ENCODE measurements at regions not wholly inside any gene's neighbourhood (a gene's known extent, or its start where the extent isn't known, plus 50 kb on each side); places are given as distances from the start of the nearest gene placed in this dataset.

DNA sequence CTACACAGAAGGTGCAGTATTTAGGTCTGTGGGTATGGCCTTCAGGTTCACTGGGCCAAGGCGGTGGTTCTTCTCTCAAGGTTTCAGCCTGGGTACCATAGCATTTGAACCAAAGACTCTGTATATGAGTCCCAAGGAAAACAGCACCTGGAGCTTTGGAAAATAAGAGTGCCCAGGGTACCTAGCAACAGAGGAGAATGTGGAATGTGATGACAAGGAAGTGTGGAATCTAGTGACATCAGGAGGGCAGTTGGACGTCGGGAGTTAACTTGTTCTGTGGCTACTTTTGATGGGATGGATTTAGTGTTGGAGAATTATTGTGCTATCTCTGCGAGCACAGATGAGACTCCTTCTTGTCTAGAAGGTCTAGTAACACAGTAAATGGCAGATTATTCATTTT, 201.2 kb downstream of the NOL4 start:
- TF ChIP-seq POLR2A (IDR thresholded peaks at IDR 0.05) (no peak), POLR2AphosphoS5 (IDR thresholded peaks at IDR 0.05) (no peak), EP300 (IDR thresholded peaks at IDR 0.05; ENCODE audit: low read depth) (no peak)
- TF ChIP-seq, protein P1, sequence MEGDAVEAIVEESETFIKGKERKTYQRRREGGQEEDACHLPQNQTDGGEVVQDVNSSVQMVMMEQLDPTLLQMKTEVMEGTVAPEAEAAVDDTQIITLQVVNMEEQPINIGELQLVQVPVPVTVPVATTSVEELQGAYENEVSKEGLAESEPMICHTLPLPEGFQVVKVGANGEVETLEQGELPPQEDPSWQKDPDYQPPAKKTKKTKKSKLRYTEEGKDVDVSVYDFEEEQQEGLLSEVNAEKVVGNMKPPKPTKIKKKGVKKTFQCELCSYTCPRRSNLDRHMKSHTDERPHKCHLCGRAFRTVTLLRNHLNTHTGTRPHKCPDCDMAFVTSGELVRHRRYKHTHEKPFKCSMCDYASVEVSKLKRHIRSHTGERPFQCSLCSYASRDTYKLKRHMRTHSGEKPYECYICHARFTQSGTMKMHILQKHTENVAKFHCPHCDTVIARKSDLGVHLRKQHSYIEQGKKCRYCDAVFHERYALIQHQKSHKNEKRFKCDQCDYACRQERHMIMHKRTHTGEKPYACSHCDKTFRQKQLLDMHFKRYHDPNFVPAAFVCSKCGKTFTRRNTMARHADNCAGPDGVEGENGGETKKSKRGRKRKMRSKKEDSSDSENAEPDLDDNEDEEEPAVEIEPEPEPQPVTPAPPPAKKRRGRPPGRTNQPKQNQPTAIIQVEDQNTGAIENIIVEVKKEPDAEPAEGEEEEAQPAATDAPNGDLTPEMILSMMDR (IDR thresholded peaks at IDR 0.05): no peak
- Histone ChIP-seq H3K4me1 (peaks cover 0 to 20% (median 2%) of the 10 kb centered on the region in 4 donors), H3K27me3 (no peaks in the 10 kb centered on the region), H3K9me3 (no peaks in the 10 kb centered on the region), H3K27ac (no peak overlapping the region), H3K36me3 (no peaks in the 10 kb centered on the region), H3K4me3 (no peak overlapping the region)
- in situ Hi-C loops (cut with MboI; ENCODE audit: low pct_ligation_motif_present in 1 of 4, low pct_unique_long_range_greater_than_20kb in 1 of 4, low sequenced_read_pairs in 3 of 4): no loop called here
- WGBS, 2 donors (ENCODE audit: low coverage in 1 of 2): 63 to 75% methylated on average over 4 of the region's 4 CpGs
- intact Hi-C loops (cut with DNase I; ENCODE audit: low total_unique reads): no loop called here
- DNase-seq: no peak

DNA sequence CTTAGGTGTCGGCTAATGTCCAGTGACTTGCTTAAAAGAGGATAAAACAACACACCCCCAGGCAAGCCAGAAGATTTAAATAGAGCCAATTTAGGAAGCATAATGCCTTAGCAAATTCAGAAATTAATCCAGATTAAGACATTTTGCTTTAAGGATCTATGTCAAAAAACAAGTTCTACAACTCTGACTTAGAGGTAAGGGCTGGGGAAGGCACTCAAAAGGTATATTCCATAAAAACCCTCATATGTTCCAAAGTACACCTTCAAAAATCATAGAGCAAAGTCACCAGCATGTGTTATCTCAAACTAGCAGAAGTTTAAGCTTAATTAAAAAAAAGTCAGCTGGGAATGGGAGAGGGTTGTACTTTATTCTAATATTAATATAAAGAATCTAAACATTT, 206.4 kb downstream of the NOL4 start:
- H3K36me3 ChIP-seq: no peaks in the 10 kb centered on the region
- no peak overlapping the region for H3K27ac ChIP-seq
- in situ Hi-C loops (cut with MboI; ENCODE audit: low pct_ligation_motif_present in 1 of 4, low pct_unique_long_range_greater_than_20kb in 1 of 4, low sequenced_read_pairs in 3 of 4) (no loop called here), intact Hi-C loops (cut with DNase I; ENCODE audit: low total_unique reads) (no loop called here)
- DNase-seq: no peak
- 47 to 56% methylated on average over 1 of the region's 1 CpG for WGBS, 2 donors (ENCODE audit: low coverage in 1 of 2)
- H3K4me3 ChIP-seq: no peak overlapping the region
- H3K4me1 ChIP-seq: peaks cover 0 to 9% (median 3%) of the 10 kb centered on the region in 4 donors
- TF ChIP-seq POLR2AphosphoS5 (IDR thresholded peaks at IDR 0.05) (no peak), POLR2A (IDR thresholded peaks at IDR 0.05) (no peak), EP300 (IDR thresholded peaks at IDR 0.05; ENCODE audit: low read depth) (no peak)
- TF ChIP-seq, protein P1 (IDR thresholded peaks at IDR 0.05): no peak
- H3K9me3 ChIP-seq: no peaks in the 10 kb centered on the region
- no peaks in the 10 kb centered on the region for H3K27me3 ChIP-seq

- no peaks in the 10 kb centered on the region for H3K4me1 ChIP-seq
- H3K9me3 ChIP-seq: no peaks in the 10 kb centered on the region
- H3K4me3 ChIP-seq: no peak overlapping the region
- intact Hi-C loops (cut with DNase I; ENCODE audit: low total_unique reads): no loop called here
- H3K27ac ChIP-seq: no peak overlapping the region
- no peaks in the 10 kb centered on the region for H3K36me3 ChIP-seq
- no peak for DNase-seq
- in situ Hi-C loops (cut with MboI; ENCODE audit: low pct_ligation_motif_present in 1 of 4, low pct_unique_long_range_greater_than_20kb in 1 of 4, low sequenced_read_pairs in 3 of 4): no loop called here
- no peaks in the 10 kb centered on the region for H3K27me3 ChIP-seq
- TF ChIP-seq EP300 (IDR thresholded peaks at IDR 0.05; ENCODE audit: low read depth): no peak
- TF ChIP-seq, protein P1 (IDR thresholded peaks at IDR 0.05): no peak
- no peak for TF ChIP-seq POLR2A (IDR thresholded peaks at IDR 0.05)
- TF ChIP-seq POLR2AphosphoS5 (IDR thresholded peaks at IDR 0.05): no peak
- 29 to 40% methylated on average over 1 of the region's 1 CpG for WGBS, 2 donors (ENCODE audit: low coverage in 1 of 2)
These were observed 221.0 kb downstream of the NOL4 start for GRCh38 chr18:34003687-34004086.

DNA sequence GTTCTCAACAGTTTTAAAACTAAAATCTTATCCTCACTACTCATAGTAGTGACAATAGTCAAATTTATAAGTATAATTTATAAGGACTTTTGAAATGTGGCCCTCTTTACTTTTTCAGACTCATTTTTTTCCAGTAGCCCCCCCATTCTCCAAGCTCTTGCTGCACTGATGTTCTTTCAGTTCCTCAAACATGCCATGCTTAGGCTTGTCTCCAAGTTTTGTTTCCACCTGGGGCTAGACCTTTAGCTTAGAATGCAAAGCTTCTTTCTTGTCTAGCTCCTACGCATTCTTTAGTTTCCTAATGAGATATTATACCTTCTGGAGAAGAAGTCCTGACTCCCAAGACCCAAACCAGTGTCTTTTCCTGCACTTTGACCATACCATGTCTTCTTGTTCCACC, 222.6 kb downstream of the NOL4 start:
- TF ChIP-seq, protein P1 (IDR thresholded peaks at IDR 0.05): no peak
- TF ChIP-seq POLR2AphosphoS5 (IDR thresholded peaks at IDR 0.05): no peak
- no peaks in the 10 kb centered on the region for H3K27me3 ChIP-seq
- H3K9me3 ChIP-seq: no peaks in the 10 kb centered on the region
- intact Hi-C loops (cut with DNase I; ENCODE audit: low total_unique reads): no loop called here
- H3K4me1 ChIP-seq: no peaks in the 10 kb centered on the region
- no peak for DNase-seq
- no peak overlapping the region for H3K27ac ChIP-seq
- 80 to 100% methylated on average over 1 of the region's 1 CpG for WGBS, 2 donors (ENCODE audit: low coverage in 1 of 2)
- H3K4me3 ChIP-seq: no peak overlapping the region
- in situ Hi-C loops (cut with MboI; ENCODE audit: low pct_ligation_motif_present in 1 of 4, low pct_unique_long_range_greater_than_20kb in 1 of 4, low sequenced_read_pairs in 3 of 4): no loop called here
- H3K36me3 ChIP-seq: no peaks in the 10 kb centered on the region
